Neural cell (in vitro differentiated cells): ENCODE measurements at regions not wholly inside any gene's neighbourhood (a gene's known extent, or its start where the extent isn't known, plus 50 kb on each side); places are given as distances from the start of the nearest gene placed in this dataset.

Experiments used
- H2AFZ ChIP-seq: fragments of 200-600, 300-800 bp; sonication (generic), shearing (Covaris generic); 2 replicates; pipeline ENCODE4 v1.6.0; 2014; ENCODE audit warnings: low read depth, mild to moderate bottlenecking, antibody characterized with exemption, low read length, moderate library complexity
- H3F3A ChIP-seq: fragments of 200-600 bp; shearing (Covaris generic); 2 replicates; pipeline ENCODE4 v1.6.1; 2016; ENCODE audit warnings: mild to moderate bottlenecking, moderate library complexity, mixed read lengths, antibody characterized with exemption, low read length; ENCODE audit not compliant: insufficient read depth, poor library complexity, severe bottlenecking
- H3K27ac ChIP-seq: fragments of 200-600, 300-800 bp; sonication (generic), shearing (Covaris generic); 2 replicates; pipeline ENCODE4 v1.5.1; 2014; ENCODE audit warnings: mild to moderate bottlenecking, low read length, moderate library complexity
- H3K27me3 ChIP-seq: fragments of 300-800, 200-600 bp; sonication (generic), shearing (Covaris generic); 2 replicates; pipeline ENCODE4 v1.6.0; 2014; ENCODE audit warnings: mild to moderate bottlenecking, low read depth, low read length, moderate library complexity; ENCODE audit not compliant: insufficient read depth
- H3K36me3 ChIP-seq: fragments of 300-800, 200-600 bp; sonication (generic), shearing (Covaris generic); 2 replicates; pipeline ENCODE4 v1.5.1; 2014; ENCODE audit warnings: mild to moderate bottlenecking, antibody characterized with exemption, low read length, moderate library complexity; ENCODE audit not compliant: insufficient read depth
- H3K4me2 ChIP-seq: fragments of 300-800, 200-600 bp; sonication (generic), shearing (Covaris generic); 2 replicates; pipeline ENCODE4 v1.6.0; 2014; ENCODE audit warnings: mild to moderate bottlenecking, low read length
- H3K4me3 ChIP-seq: fragments of 300-800, 200-600 bp; sonication (generic), shearing (Covaris generic); 2 replicates; pipeline ENCODE4 v1.5.1; 2014; ENCODE audit warnings: mild to moderate bottlenecking, low read length, moderate library complexity
- H3K79me2 ChIP-seq: fragments of 200-600 bp; shearing (Covaris generic); replicated peaks from 2 replicates; pipeline ENCODE4 v1.6.0; 2014; ENCODE audit warnings: mild to moderate bottlenecking, low read length, moderate library complexity; ENCODE audit not compliant: insufficient read depth
- H3K9ac ChIP-seq: fragments of 300-800, 200-600 bp; sonication (generic), shearing (Covaris generic); 2 replicates; pipeline ENCODE4 v1.6.1; 2016; ENCODE audit warnings: mild to moderate bottlenecking, low read length, mixed read lengths
- H3K9me2 ChIP-seq: fragments of 200-600 bp; shearing (Covaris generic); 2 replicates; pipeline ENCODE4 v1.6.1; 2016; ENCODE audit warnings: mild to moderate bottlenecking, low read length, mixed read lengths; ENCODE audit not compliant: insufficient read depth
- H3K9me3 ChIP-seq: fragments of 200-600, 300-800 bp; sonication (generic), shearing (Covaris generic); 2 replicates; pipeline ENCODE4 v1.6.1; 2016; ENCODE audit warnings: mild to moderate bottlenecking, mixed run types, low read length, moderate library complexity, mixed read lengths
- H4K20me1 ChIP-seq: fragments of 200-600 bp; shearing (Covaris generic); 2 replicates; pipeline ENCODE4 v1.6.1; 2016; ENCODE audit warnings: mild to moderate bottlenecking, mixed run types; ENCODE audit not compliant: insufficient read depth
- EP300 ChIP-seq: fragments of 450-650 bp; conservative IDR thresholded peaks from 2 replicates; pipeline ENCODE4 v1.6.1; 2014; ENCODE audit warnings: antibody characterized with exemption, mild to moderate bottlenecking, moderate library complexity; ENCODE audit not compliant: poor library complexity, severe bottlenecking
- EZH2 ChIP-seq: fragments of 200-600, 300-800 bp; shearing (Covaris generic), sonication (generic); IDR thresholded peaks from 2 replicates; pipeline ENCODE4 v1.6.1; 2014; ENCODE audit warnings: antibody characterized with exemption, low read length, borderline replicate concordance, mild to moderate bottlenecking; ENCODE audit not compliant: insufficient read depth, poor library complexity, severe bottlenecking
- MXI1 ChIP-seq: fragments of 450-650 bp; conservative IDR thresholded peaks from 2 replicates; pipeline ENCODE4 v1.6.1; 2014; ENCODE audit warnings: antibody characterized with exemption, mild to moderate bottlenecking; ENCODE audit not compliant: poor library complexity, severe bottlenecking
- POLR2AphosphoS5 ChIP-seq: IDR thresholded peaks from 2 replicates; pipeline ENCODE4 v1.6.1; 2012
- RAD21 ChIP-seq: fragments of 450-650 bp; conservative IDR thresholded peaks from 2 replicates; pipeline ENCODE4 v1.6.1; 2014; ENCODE audit warnings: antibody characterized with exemption, mild to moderate bottlenecking, moderate library complexity
- SMC3 ChIP-seq: fragments of 450-650 bp; conservative IDR thresholded peaks from 2 replicates; pipeline ENCODE4 v1.6.1; 2014; ENCODE audit warnings: antibody characterized with exemption, mild to moderate bottlenecking, moderate library complexity; ENCODE audit not compliant: poor library complexity
- TAF1 ChIP-seq: IDR thresholded peaks from 2 replicates; pipeline ENCODE4 v1.6.1; 2012; ENCODE audit warnings: low read depth
- TF ChIP-seq, protein P1 (sequence below): fragments of 450-650 bp; IDR thresholded peaks from 2 replicates; pipeline ENCODE4 v1.5.1; 2014; ENCODE audit warnings: antibody characterized with exemption, mild to moderate bottlenecking, moderate library complexity; ENCODE audit not compliant: poor library complexity, severe bottlenecking
- TF ChIP-seq, protein P2 (sequence below): IDR thresholded peaks from 2 replicates; pipeline ENCODE4 v1.6.1; 2012; ENCODE audit warnings: borderline replicate concordance

DNA sequence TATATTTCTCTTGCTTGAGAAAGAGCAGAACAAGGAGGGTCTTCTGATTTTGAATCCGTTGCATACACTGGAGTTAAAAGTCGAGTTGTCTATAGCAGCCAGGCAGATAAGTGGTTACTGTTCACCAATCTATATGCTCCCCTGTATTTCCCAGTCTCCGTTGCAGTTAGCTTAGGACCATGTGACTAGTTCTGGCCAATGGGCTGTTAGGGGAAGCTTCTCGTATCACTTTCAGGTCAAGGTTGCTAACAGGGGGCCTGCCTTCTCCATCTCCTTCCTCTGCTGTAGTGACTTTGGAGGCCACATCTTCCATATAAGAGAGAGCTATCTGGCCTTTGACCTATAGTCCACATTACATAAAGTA lies 188.5 kb upstream of the KBTBD8 start:
- Histone ChIP-seq H3K79me2 (no peaks in the 10 kb centered on the region), H3K27me3 (no peaks in the 10 kb centered on the region)
- TF ChIP-seq RAD21: no peak

DNA sequence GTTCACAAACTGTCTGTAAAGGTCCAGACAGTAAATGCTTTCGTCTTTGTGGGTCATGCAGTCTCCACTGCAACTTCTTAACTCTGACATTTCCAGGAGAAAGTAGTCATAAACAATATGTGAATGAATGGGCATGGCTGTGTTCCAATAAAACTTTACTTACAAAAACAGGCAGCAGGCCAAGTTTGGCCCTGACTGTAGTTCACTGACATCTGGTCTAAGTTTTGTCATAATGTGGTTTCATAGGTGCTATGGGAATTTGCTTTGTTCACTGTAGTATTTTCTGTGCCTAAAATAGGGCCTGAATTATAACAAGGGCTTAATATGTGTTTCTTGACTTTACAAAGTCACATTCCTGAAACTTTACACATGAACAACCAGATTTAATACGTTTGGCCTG lies 186.0 kb upstream of the KBTBD8 start:
- Histone ChIP-seq H3F3A (no peaks in the 10 kb centered on the region), H3K79me2 (no peaks in the 10 kb centered on the region)
- TF ChIP-seq EZH2 (no peak), EP300 (no peak), SMC3 (no peak), POLR2AphosphoS5 (no peak), MXI1 (no peak), TAF1 (no peak), RAD21 (no peak)
- TF ChIP-seq, protein P1, sequence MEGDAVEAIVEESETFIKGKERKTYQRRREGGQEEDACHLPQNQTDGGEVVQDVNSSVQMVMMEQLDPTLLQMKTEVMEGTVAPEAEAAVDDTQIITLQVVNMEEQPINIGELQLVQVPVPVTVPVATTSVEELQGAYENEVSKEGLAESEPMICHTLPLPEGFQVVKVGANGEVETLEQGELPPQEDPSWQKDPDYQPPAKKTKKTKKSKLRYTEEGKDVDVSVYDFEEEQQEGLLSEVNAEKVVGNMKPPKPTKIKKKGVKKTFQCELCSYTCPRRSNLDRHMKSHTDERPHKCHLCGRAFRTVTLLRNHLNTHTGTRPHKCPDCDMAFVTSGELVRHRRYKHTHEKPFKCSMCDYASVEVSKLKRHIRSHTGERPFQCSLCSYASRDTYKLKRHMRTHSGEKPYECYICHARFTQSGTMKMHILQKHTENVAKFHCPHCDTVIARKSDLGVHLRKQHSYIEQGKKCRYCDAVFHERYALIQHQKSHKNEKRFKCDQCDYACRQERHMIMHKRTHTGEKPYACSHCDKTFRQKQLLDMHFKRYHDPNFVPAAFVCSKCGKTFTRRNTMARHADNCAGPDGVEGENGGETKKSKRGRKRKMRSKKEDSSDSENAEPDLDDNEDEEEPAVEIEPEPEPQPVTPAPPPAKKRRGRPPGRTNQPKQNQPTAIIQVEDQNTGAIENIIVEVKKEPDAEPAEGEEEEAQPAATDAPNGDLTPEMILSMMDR: no peak
- TF ChIP-seq, protein P2, sequence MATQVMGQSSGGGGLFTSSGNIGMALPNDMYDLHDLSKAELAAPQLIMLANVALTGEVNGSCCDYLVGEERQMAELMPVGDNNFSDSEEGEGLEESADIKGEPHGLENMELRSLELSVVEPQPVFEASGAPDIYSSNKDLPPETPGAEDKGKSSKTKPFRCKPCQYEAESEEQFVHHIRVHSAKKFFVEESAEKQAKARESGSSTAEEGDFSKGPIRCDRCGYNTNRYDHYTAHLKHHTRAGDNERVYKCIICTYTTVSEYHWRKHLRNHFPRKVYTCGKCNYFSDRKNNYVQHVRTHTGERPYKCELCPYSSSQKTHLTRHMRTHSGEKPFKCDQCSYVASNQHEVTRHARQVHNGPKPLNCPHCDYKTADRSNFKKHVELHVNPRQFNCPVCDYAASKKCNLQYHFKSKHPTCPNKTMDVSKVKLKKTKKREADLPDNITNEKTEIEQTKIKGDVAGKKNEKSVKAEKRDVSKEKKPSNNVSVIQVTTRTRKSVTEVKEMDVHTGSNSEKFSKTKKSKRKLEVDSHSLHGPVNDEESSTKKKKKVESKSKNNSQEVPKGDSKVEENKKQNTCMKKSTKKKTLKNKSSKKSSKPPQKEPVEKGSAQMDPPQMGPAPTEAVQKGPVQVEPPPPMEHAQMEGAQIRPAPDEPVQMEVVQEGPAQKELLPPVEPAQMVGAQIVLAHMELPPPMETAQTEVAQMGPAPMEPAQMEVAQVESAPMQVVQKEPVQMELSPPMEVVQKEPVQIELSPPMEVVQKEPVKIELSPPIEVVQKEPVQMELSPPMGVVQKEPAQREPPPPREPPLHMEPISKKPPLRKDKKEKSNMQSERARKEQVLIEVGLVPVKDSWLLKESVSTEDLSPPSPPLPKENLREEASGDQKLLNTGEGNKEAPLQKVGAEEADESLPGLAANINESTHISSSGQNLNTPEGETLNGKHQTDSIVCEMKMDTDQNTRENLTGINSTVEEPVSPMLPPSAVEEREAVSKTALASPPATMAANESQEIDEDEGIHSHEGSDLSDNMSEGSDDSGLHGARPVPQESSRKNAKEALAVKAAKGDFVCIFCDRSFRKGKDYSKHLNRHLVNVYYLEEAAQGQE: no peak

More for the DNA sequence above, 188.5 kb upstream of the KBTBD8 start:
- Histone ChIP-seq H3K27ac (no peak overlapping the region), H3K9me3 (no peaks in the 10 kb centered on the region), H2AFZ (no peak overlapping the region), H3K36me3 (no peaks in the 10 kb centered on the region), H3K9ac (no peak overlapping the region), H3F3A (no peaks in the 10 kb centered on the region), H4K20me1 (no peaks in the 10 kb centered on the region), H3K4me3 (no peak overlapping the region), H3K9me2 (no peaks in the 10 kb centered on the region), H3K4me2 (no peak overlapping the region)

DNA sequence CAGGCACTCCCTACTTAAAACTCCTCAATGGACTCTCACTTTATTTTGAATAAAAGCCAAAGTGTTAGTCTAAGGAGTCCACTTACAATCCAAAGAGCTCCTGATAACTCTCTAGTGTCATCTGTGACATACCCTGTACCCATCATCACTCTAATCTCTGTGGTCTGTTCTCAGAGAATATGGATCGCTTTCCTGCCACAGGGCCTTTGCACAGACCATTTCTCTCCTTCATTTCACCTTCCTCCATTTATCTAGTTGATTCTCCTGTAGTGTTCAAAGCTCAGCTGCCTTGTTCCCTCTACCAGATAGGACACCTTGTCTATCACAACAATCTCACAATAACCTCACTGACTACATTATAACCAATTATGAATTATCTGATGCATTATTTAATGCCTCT lies 185.4 kb upstream of the KBTBD8 start:
- Histone ChIP-seq H3K27ac (no peak overlapping the region), H3K36me3 (no peaks in the 10 kb centered on the region), H3K9me3 (no peaks in the 10 kb centered on the region), H4K20me1 (no peaks in the 10 kb centered on the region), H3K4me3 (no peak overlapping the region), H3K27me3 (no peaks in the 10 kb centered on the region), H2AFZ (no peak overlapping the region), H3K4me2 (no peak overlapping the region), H3F3A (no peaks in the 10 kb centered on the region), H3K9me2 (no peaks in the 10 kb centered on the region), H3K79me2 (no peaks in the 10 kb centered on the region), H3K9ac (no peak overlapping the region)
- TF ChIP-seq EZH2: no peak
- TF ChIP-seq, protein P1: no peak
- no peak for TF ChIP-seq SMC3
- TF ChIP-seq EP300: no peak
- TF ChIP-seq RAD21: no peak
- TF ChIP-seq, protein P2: no peak
- TF ChIP-seq POLR2AphosphoS5: no peak
- no peak for TF ChIP-seq TAF1
- TF ChIP-seq MXI1: no peak

More for the DNA sequence above, 186.0 kb upstream of the KBTBD8 start:
- no peaks in the 10 kb centered on the region for H3K9me2 ChIP-seq
- H3K27me3 ChIP-seq: no peaks in the 10 kb centered on the region
- no peak overlapping the region for H3K4me2 ChIP-seq
- no peak overlapping the region for H3K9ac ChIP-seq
- no peaks in the 10 kb centered on the region for H4K20me1 ChIP-seq
- H3K9me3 ChIP-seq: no peaks in the 10 kb centered on the region
- H3K4me3 ChIP-seq: no peak overlapping the region
- no peaks in the 10 kb centered on the region for H3K36me3 ChIP-seq
- H3K27ac ChIP-seq: no peak overlapping the region
- no peak overlapping the region for H2AFZ ChIP-seq
